Kidney (tissue), 13 donors: ENCODE measurements at regions not wholly inside any gene's neighbourhood (a gene's known extent, or its start where the extent isn't known, plus 50 kb on each side); places are given as distances from the start of the nearest gene placed in this dataset.

Source experiments
- DNase-seq, 5 donors: peaks; one replicate each; pipeline ENCODE4 v3.0.0-alpha.2; 2013 to 2020
- FAIRE-seq: peaks from 2 replicates; lab custom pipeline; 2012; peaks lifted over from hg19 to GRCh38; lab: Jason Lieb, UNC
- H3K27ac ChIP-seq, 2 donors: one replicate each; pipeline ENCODE4 v1.7.0; 2013; ENCODE audit warnings: low read depth in 2 of 2, low read length in 2 of 2, inconsistent platforms in 1 of 2
- H3K27me3 ChIP-seq: one replicate; pipeline ENCODE4 v1.7.1; 2013; ENCODE audit warnings: low read length, inconsistent platforms; ENCODE audit not compliant: control insufficient read depth, insufficient read depth
- H3K36me3 ChIP-seq, 3 donors: one replicate each; pipeline versions ENCODE4 v1.7.0 to v1.7.1; 2013; ENCODE audit warnings: low read length in 3 of 3, control low read depth in 1 of 3, inconsistent platforms in 1 of 3; ENCODE audit not compliant: insufficient read depth in 3 of 3, control insufficient read depth in 2 of 3
- H3K4me1 ChIP-seq, 3 donors: one replicate each; pipeline versions ENCODE4 v1.7.0 to v1.7.1; 2013; ENCODE audit warnings: low read length in 3 of 3, inconsistent platforms in 1 of 3, low read depth in 1 of 3; ENCODE audit not compliant: control insufficient read depth in 2 of 3, insufficient read depth in 2 of 3
- H3K4me3 ChIP-seq, 3 donors: one replicate each; pipeline versions ENCODE4 v1.7.0 to v1.8.1; 2013; ENCODE audit warnings: low read length in 3 of 3, control low read depth in 1 of 3, inconsistent platforms in 1 of 3
- H3K9ac ChIP-seq, 3 donors: one replicate each; pipeline versions ENCODE4 v1.7.0 to v1.7.1; 2013; ENCODE audit warnings: low read length in 3 of 3, control low read depth in 1 of 3, inconsistent platforms in 1 of 3
- H3K9me3 ChIP-seq, 3 donors: one replicate each; pipeline versions ENCODE4 v1.7.0 to v1.7.1; 2013; ENCODE audit warnings: low read length in 3 of 3, control low read depth in 1 of 3, inconsistent platforms in 1 of 3; ENCODE audit not compliant: control insufficient read depth in 2 of 3, insufficient read depth in 1 of 3
- CTCF ChIP-seq: IDR thresholded peaks from 3 replicates; pipeline ENCODE4 v1.5.1; 2012; ENCODE audit warnings: mild to moderate bottlenecking, moderate library complexity, borderline replicate concordance; ENCODE audit not compliant: insufficient read depth; ENCODE audit errors: extremely low read depth
- intact Hi-C: fragments of 100-400 bp; cut with DNase I; formaldehyde crosslinking; loops from one replicate; pipeline ENCODE4 v1.11.1; 2022
- donor health status: control.
- donor health status: control.
- donor health status: control.
- donor health status: control.
- donor health status: control.
- donor health status: DM: yes; HTN: yes; CAD: no.
- donor health status: Normal renal cell carcinoma (clear cell type).

- no peaks in the 10 kb centered on the region for H3K9me3 ChIP-seq
- no peaks in the 10 kb centered on the region for H3K36me3 ChIP-seq
- FAIRE-seq, result no peak
- no peak for TF ChIP-seq CTCF
- no peak overlapping the region for H3K9ac ChIP-seq
- peaks cover 0 to 7% (median 0%) of the 10 kb centered on the region in 3 donors for H3K4me1 ChIP-seq
- intact Hi-C loops, result no loop called here
- no peak overlapping the region for H3K4me3 ChIP-seq
- DNase-seq, result no peak
- no peaks in the 10 kb centered on the region for H3K27me3 ChIP-seq
- H3K27ac ChIP-seq, result no peak overlapping the region
Measured at GRCh38 chr18:34115409-34116081, 109.2 kb downstream of the NOL4 start.

GRCh38 chr18:34114996-34115395, 109.7 kb downstream of the NOL4 start:
- DNase-seq (no peak), FAIRE-seq (no peak)
- Histone ChIP-seq H3K27me3 (no peaks in the 10 kb centered on the region), H3K4me1 (peaks cover 0 to 7% (median 0%) of the 10 kb centered on the region in 3 donors), H3K9ac (no peak overlapping the region), H3K4me3 (no peak overlapping the region), H3K9me3 (no peaks in the 10 kb centered on the region), H3K27ac (no peak overlapping the region), H3K36me3 (no peaks in the 10 kb centered on the region)
- no peak for TF ChIP-seq CTCF
- intact Hi-C loops, result no loop called here

GRCh38 chr18:34108206-34108605, 116.5 kb downstream of the NOL4 start:
- no peak overlapping the region for H3K27ac ChIP-seq
- DNase-seq, result no peak
- no peak overlapping the region for H3K4me3 ChIP-seq
- FAIRE-seq, result no peak
- intact Hi-C loops, result no loop called here
- no peak for TF ChIP-seq CTCF
- H3K9me3 ChIP-seq, result peaks cover 0 to 11% (median 0%) of the 10 kb centered on the region in 3 donors
- no peaks in the 10 kb centered on the region for H3K27me3 ChIP-seq
- no peaks in the 10 kb centered on the region for H3K36me3 ChIP-seq
- H3K4me1 ChIP-seq, result no peaks in the 10 kb centered on the region
- no peak overlapping the region for H3K9ac ChIP-seq

GRCh38 chr18:34098109-34098508, 126.6 kb downstream of the NOL4 start:
- DNase-seq (peak in 1 of 5 donors; percentile 5), FAIRE-seq (no peak)
- no peaks in the 10 kb centered on the region for H3K36me3 ChIP-seq
- no peak overlapping the region for H3K4me3 ChIP-seq
- no peak overlapping the region for H3K9ac ChIP-seq
- no peak for TF ChIP-seq CTCF
- no peaks in the 10 kb centered on the region for H3K27me3 ChIP-seq
- H3K9me3 ChIP-seq, result no peaks in the 10 kb centered on the region
- no peak overlapping the region for H3K27ac ChIP-seq
- no peaks in the 10 kb centered on the region for H3K4me1 ChIP-seq
- intact Hi-C loops, result no loop called here
